ENCODE measurements at regions not wholly inside any gene's neighbourhood (a gene's known extent, or its start where the extent isn't known, plus 50 kb on each side); places are given as distances from the start of the nearest gene placed in this dataset.

DNA sequence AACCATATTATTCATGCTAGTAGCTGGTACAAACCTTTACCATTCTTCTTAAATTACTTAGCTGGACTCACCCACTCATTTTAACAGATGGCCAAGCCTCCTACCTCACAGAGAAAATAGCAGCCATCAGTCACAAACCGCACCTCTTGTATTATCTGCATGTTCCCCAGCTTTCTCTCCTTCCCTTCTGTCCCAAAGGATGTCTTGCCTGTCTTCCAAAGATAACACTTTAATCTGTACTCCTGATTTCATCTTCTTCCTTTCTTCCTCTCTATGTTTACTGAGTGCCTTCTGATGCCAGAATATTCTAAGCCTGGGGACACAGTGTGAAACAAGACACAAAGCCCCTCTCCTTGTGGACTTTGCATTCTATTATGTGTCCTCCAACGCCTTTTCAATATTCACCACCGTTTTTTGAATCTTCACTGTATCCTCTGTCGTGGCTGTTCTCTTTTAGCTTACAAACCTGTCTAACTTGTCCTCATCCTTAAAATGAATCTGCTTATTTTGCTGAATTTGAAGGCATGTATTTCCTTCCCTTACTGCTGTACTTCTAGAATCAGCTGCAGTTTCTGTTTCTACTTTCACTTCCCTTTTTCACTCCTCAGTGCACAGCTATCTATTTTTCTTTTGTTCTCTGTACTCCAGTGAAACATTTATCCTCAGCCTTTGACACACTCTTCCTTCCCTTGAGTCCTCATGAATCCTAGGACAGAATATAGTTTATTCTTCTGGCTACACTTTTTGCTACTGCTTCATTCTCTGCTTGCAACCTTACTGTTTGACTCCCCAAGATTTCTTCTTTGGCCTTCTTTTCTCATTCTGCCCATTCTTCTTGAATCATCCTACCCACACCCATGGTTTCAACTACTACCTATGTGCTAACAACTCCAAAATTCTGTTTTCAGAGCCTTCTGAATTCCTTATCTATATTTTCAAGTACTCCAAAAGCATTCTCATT, 216.9 kb upstream of the SAMSN1 start:
- no peak for TF ChIP-seq FOXP2 (optimal IDR thresholded peaks at IDR 0.05; ENCODE audit: control extremely low read depth, extremely low read length, insufficient read depth)
- TF ChIP-seq POLR2AphosphoS5 (IDR thresholded peaks at IDR 0.05; ENCODE audit: borderline replicate concordance, low read depth, low read length) = no peak
- TF ChIP-seq EZH2 (IDR thresholded peaks at IDR 0.05) = no peak
- no peak for DNase-seq (ENCODE audit: low read depth, low spot score)
- no peak overlapping the region for H3K27ac ChIP-seq
- H3K4me3 ChIP-seq = no peak overlapping the region
- H3K36me3 ChIP-seq (ENCODE audit: insufficient read depth, low read length) = no peaks in the 10 kb centered on the region
- H3K9me3 ChIP-seq (ENCODE audit: low read depth, low read length) = no peaks in the 10 kb centered on the region
- H3K9ac ChIP-seq (ENCODE audit: insufficient read length) = no peak overlapping the region

- Histone ChIP-seq H3K9ac (ENCODE audit: insufficient read length) (no peak overlapping the region), H3K9me3 (ENCODE audit: low read depth, low read length) (no peaks in the 10 kb centered on the region), H3K27ac (no peak overlapping the region), H3K4me3 (no peak overlapping the region), H3K36me3 (ENCODE audit: insufficient read depth, low read length) (no peaks in the 10 kb centered on the region)
- no peak for TF ChIP-seq FOXP2 (optimal IDR thresholded peaks at IDR 0.05; ENCODE audit: control extremely low read depth, extremely low read length, insufficient read depth)
- TF ChIP-seq POLR2AphosphoS5 (IDR thresholded peaks at IDR 0.05; ENCODE audit: borderline replicate concordance, low read depth, low read length) = no peak
- no peak for TF ChIP-seq EZH2 (IDR thresholded peaks at IDR 0.05)
- no peak for DNase-seq (ENCODE audit: low read depth, low spot score)
Measured at GRCh38 chr21:14762327-14762726, 216.2 kb upstream of the SAMSN1 start.

- Histone ChIP-seq H3K27ac (no peak overlapping the region), H3K4me3 (no peak overlapping the region), H3K9me3 (ENCODE audit: low read depth, low read length) (no peaks in the 10 kb centered on the region), H3K36me3 (ENCODE audit: insufficient read depth, low read length) (no peaks in the 10 kb centered on the region), H3K9ac (ENCODE audit: insufficient read length) (no peak overlapping the region)
- no peak for TF ChIP-seq FOXP2 (optimal IDR thresholded peaks at IDR 0.05; ENCODE audit: control extremely low read depth, extremely low read length, insufficient read depth)
- no peak for TF ChIP-seq POLR2AphosphoS5 (IDR thresholded peaks at IDR 0.05; ENCODE audit: borderline replicate concordance, low read depth, low read length)
- no peak for TF ChIP-seq EZH2 (IDR thresholded peaks at IDR 0.05)
- DNase-seq (ENCODE audit: low read depth, low spot score) = no peak
Measured at GRCh38 chr21:14759285-14759684, 213.2 kb upstream of the SAMSN1 start.

GRCh38 chr21:14758849-14759248, 212.7 kb upstream of the SAMSN1 start:
- no peaks in the 10 kb centered on the region for H3K9me3 ChIP-seq (ENCODE audit: low read depth, low read length)
- H3K36me3 ChIP-seq (ENCODE audit: insufficient read depth, low read length) = no peaks in the 10 kb centered on the region
- DNase-seq (ENCODE audit: low read depth, low spot score) = no peak
- TF ChIP-seq POLR2AphosphoS5 (IDR thresholded peaks at IDR 0.05; ENCODE audit: borderline replicate concordance, low read depth, low read length) = no peak
- H3K4me3 ChIP-seq = no peak overlapping the region
- no peak overlapping the region for H3K9ac ChIP-seq (ENCODE audit: insufficient read length)
- no peak overlapping the region for H3K27ac ChIP-seq

- Histone ChIP-seq H3K9me3 (ENCODE audit: low read depth, low read length) (no peaks in the 10 kb centered on the region), H3K36me3 (ENCODE audit: insufficient read depth, low read length) (no peaks in the 10 kb centered on the region), H3K4me3 (no peak overlapping the region), H3K27ac (no peak overlapping the region), H3K9ac (ENCODE audit: insufficient read length) (no peak overlapping the region)
- DNase-seq (ENCODE audit: low read depth, low spot score) = no peak
- TF ChIP-seq POLR2AphosphoS5 (IDR thresholded peaks at IDR 0.05; ENCODE audit: borderline replicate concordance, low read depth, low read length) (no peak), EZH2 (IDR thresholded peaks at IDR 0.05) (no peak), FOXP2 (optimal IDR thresholded peaks at IDR 0.05; ENCODE audit: control extremely low read depth, extremely low read length, insufficient read depth) (no peak)
Measured at GRCh38 chr21:14757533-14758327, 211.6 kb upstream of the SAMSN1 start.

- Histone ChIP-seq H3K27ac (no peak overlapping the region), H3K4me3 (no peak overlapping the region), H3K36me3 (ENCODE audit: insufficient read depth, low read length) (no peaks in the 10 kb centered on the region), H3K9ac (ENCODE audit: insufficient read length) (no peak overlapping the region), H3K9me3 (ENCODE audit: low read depth, low read length) (no peaks in the 10 kb centered on the region)
- no peak for DNase-seq (ENCODE audit: low read depth, low spot score)
- TF ChIP-seq EZH2 (IDR thresholded peaks at IDR 0.05) (no peak), FOXP2 (optimal IDR thresholded peaks at IDR 0.05; ENCODE audit: control extremely low read depth, extremely low read length, insufficient read depth) (no peak)
Measured at GRCh38 chr21:14755086-14755485, 209.0 kb upstream of the SAMSN1 start.

DNA sequence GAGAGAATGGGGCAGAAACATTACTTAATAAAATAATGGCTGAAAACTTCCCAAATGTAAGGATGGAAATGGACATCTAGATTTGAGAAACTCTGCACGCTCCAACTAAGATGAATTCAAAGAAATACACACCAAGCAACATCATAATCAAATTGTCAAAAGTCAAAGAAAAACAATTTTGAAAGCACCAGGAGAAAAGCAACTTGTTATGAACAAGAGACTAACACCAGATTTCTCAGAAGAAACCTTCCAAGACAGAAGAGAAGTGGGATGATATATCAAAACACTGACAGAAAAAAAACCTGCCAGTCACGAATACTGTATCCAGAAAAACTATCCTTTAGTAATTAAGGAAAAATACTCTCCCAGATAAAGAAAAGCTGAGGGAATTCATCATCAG, 208.6 kb upstream of the SAMSN1 start:
- TF ChIP-seq EZH2 (IDR thresholded peaks at IDR 0.05) (no peak), POLR2AphosphoS5 (IDR thresholded peaks at IDR 0.05; ENCODE audit: borderline replicate concordance, low read depth, low read length) (no peak), FOXP2 (optimal IDR thresholded peaks at IDR 0.05; ENCODE audit: control extremely low read depth, extremely low read length, insufficient read depth) (no peak)
- Histone ChIP-seq H3K4me3 (no peak overlapping the region), H3K36me3 (ENCODE audit: insufficient read depth, low read length) (no peaks in the 10 kb centered on the region), H3K9ac (ENCODE audit: insufficient read length) (no peak overlapping the region), H3K27ac (no peak overlapping the region), H3K9me3 (ENCODE audit: low read depth, low read length) (no peaks in the 10 kb centered on the region)
- no peak for DNase-seq (ENCODE audit: low read depth, low spot score)

DNA sequence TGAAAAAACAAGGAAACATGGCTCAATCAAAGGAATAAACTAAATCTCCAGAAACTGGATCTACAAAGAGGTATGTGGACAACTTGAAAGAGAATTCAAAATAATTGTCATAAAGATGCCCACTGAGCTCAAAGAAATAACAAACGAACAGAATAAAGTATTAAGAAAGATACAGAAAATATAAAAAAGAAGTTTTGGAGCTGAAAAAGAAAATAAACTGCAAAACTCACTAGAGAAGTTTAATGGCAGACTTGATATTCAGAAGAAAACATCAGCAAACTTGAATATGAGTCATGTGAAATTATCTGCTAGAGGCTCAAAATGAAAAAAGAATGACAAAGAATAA, 208.1 kb upstream of the SAMSN1 start:
- Histone ChIP-seq H3K9me3 (ENCODE audit: low read depth, low read length) (no peaks in the 10 kb centered on the region), H3K27ac (no peak overlapping the region), H3K4me3 (no peak overlapping the region), H3K36me3 (ENCODE audit: insufficient read depth, low read length) (no peaks in the 10 kb centered on the region), H3K9ac (ENCODE audit: insufficient read length) (no peak overlapping the region)
- DNase-seq (ENCODE audit: low read depth, low spot score) = no peak
- no peak for TF ChIP-seq POLR2AphosphoS5 (IDR thresholded peaks at IDR 0.05; ENCODE audit: borderline replicate concordance, low read depth, low read length)
- TF ChIP-seq FOXP2 (optimal IDR thresholded peaks at IDR 0.05; ENCODE audit: control extremely low read depth, extremely low read length, insufficient read depth) = no peak
- TF ChIP-seq EZH2 (IDR thresholded peaks at IDR 0.05) = no peak
